ENCODE measurements at regions not wholly inside any gene's neighbourhood (a gene's known extent, or its start where the extent isn't known, plus 50 kb on each side); places are given as distances from the start of the nearest gene placed in this dataset.

DNA sequence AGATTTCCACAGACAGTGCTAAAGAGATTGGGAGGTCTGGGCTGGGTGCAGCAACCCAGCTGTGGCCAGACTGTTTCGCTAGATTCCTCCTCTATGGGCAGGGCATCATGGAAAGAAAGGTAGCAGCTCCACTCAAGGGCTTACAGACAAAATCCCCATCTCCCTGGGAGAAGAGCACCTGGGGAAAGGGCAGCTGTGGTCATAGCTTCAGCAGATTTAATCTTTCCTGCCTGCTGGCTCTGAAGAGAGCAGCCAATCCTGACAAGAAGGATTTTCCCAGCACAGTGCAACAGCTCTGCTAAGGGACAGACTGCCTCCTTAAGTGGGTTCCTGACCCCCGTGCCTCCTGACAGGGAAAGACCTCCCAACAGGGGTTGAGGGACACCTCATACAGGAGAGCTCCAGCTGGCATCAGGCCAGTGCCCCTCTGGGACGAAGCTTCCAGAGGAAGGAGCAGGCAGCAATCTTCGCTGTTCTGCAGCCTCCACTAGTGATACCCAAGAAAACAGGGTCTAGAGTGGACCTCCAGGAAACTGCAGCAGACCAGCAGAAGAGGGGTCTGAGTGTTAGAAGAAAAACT is 1379.3 kb upstream of the ACO1 start:
- TF ChIP-seq, protein P1, sequence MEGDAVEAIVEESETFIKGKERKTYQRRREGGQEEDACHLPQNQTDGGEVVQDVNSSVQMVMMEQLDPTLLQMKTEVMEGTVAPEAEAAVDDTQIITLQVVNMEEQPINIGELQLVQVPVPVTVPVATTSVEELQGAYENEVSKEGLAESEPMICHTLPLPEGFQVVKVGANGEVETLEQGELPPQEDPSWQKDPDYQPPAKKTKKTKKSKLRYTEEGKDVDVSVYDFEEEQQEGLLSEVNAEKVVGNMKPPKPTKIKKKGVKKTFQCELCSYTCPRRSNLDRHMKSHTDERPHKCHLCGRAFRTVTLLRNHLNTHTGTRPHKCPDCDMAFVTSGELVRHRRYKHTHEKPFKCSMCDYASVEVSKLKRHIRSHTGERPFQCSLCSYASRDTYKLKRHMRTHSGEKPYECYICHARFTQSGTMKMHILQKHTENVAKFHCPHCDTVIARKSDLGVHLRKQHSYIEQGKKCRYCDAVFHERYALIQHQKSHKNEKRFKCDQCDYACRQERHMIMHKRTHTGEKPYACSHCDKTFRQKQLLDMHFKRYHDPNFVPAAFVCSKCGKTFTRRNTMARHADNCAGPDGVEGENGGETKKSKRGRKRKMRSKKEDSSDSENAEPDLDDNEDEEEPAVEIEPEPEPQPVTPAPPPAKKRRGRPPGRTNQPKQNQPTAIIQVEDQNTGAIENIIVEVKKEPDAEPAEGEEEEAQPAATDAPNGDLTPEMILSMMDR (conservative IDR thresholded peaks at IDR 0.05), result no peak
- no peak for TF ChIP-seq EZH2 (IDR thresholded peaks at IDR 0.05; ENCODE audit: low read depth)

All from PC-9 (cell line).